Endothelial cell of umbilical vein (primary cell): ENCODE measurements at regions not wholly inside any gene's neighbourhood (a gene's known extent, or its start where the extent isn't known, plus 50 kb on each side); places are given as distances from the start of the nearest gene placed in this dataset.
A peak's percentile ranks its signal among the peaks of the same experiment; 100 is the strongest.

Experiments used
- BruUV-seq: library from RNA; stranded (reverse); fragments of 400-500 nt; replicated peaks from 2 replicates; lab custom pipeline; 2021; lab: Mats Ljungman, UMichigan
- CTCF ChIA-PET: fragments of 300-600, 350-600 bp; sonication (Branson Sonifier 250); formaldehyde crosslinking; loops from one replicate; lab custom pipeline; 2021; ENCODE audit warnings: antibody characterized with exemption, inconsistent platforms; lab: Charles Lee
- POLR2A ChIA-PET: fragments of 300-600, 350-600 bp; sonication (Branson Sonifier 250); formaldehyde crosslinking; loops from one replicate; lab custom pipeline; 2021; ENCODE audit warnings: antibody characterized with exemption, inconsistent platforms; lab: Charles Lee
- DNase-seq: peaks from one replicate; pipeline ENCODE4 v3.0.0-alpha.2; 2011; ENCODE audit warnings: low read depth, low spot score
- FAIRE-seq: peaks from 2 replicates; lab custom pipeline; 2011; peaks lifted over from hg19 to GRCh38; lab: Jason Lieb, UNC
- H2AFZ ChIP-seq: 2 replicates; pipeline ENCODE4 v1.6.0; 2012; ENCODE audit warnings: low read depth, low read length, control low read depth, inconsistent platforms
- H3K27ac ChIP-seq: 2 replicates; pipeline ENCODE4 v1.5.1; 2011; ENCODE audit warnings: low read depth, mild to moderate bottlenecking, control low read depth, low read length, moderate library complexity; ENCODE audit not compliant: insufficient read depth
- H3K27me3 ChIP-seq, 2 experiments: 2 replicates each; pipeline versions ENCODE4 v1.6.0 to v1.6.1; 2011; ENCODE audit warnings: low read length in 2 of 2, mixed read lengths in 1 of 2; ENCODE audit not compliant: control insufficient read depth in 2 of 2, insufficient read depth in 2 of 2
- H3K36me3 ChIP-seq, 2 experiments: 2 replicates in 1 of 2; 3 replicates in 1 of 2; pipeline ENCODE4 v1.5.1; 2011; ENCODE audit warnings: low read length in 2 of 2, mild to moderate bottlenecking in 1 of 2, moderate library complexity in 1 of 2; ENCODE audit not compliant: control insufficient read depth in 2 of 2, insufficient read depth in 2 of 2; ENCODE audit errors: extremely low read depth in 1 of 2
- H3K4me1 ChIP-seq: 3 replicates; pipeline ENCODE4 v1.5.1; 2011; ENCODE audit warnings: mild to moderate bottlenecking, low read length; ENCODE audit not compliant: control insufficient read depth, insufficient read depth; ENCODE audit errors: extremely low read depth
- H3K4me2 ChIP-seq: 2 replicates; pipeline ENCODE4 v1.6.1; 2011; ENCODE audit warnings: low read length, control low read depth, mixed read lengths; ENCODE audit not compliant: insufficient read depth
- H3K4me3 ChIP-seq, 3 experiments: fragments of 200-600 bp in 1 of 3; sonication (generic), shearing (Covaris generic) in 1 of 3; replicated peaks in 1 of 3; 2 replicates each; pipeline ENCODE4 v1.5.1; 2011 to 2016; ENCODE audit warnings: control low read depth in 3 of 3, low read length in 3 of 3, mild to moderate bottlenecking in 2 of 3, inconsistent platforms in 1 of 3, low read depth in 1 of 3, moderate library complexity in 1 of 3; ENCODE audit not compliant: insufficient read depth in 1 of 3
- H3K79me2 ChIP-seq: 2 replicates; pipeline ENCODE4 v1.6.0; 2012; ENCODE audit warnings: low read length, inconsistent platforms; ENCODE audit not compliant: control insufficient read depth, insufficient read depth
- H3K9ac ChIP-seq: replicated peaks from 2 replicates; pipeline ENCODE3; 2011; ENCODE audit warnings: low read length, control low read depth; ENCODE audit not compliant: insufficient read depth; ENCODE audit errors: extremely low read depth
- H3K9me1 ChIP-seq: replicated peaks from 3 replicates; pipeline ENCODE4 v1.6.0; 2011; ENCODE audit warnings: mild to moderate bottlenecking, low read length; ENCODE audit not compliant: control insufficient read depth, insufficient read depth; ENCODE audit errors: extremely low read depth
- H3K9me3 ChIP-seq: replicated peaks from 2 replicates; pipeline ENCODE4 v1.5.1; 2012; ENCODE audit warnings: low read length, inconsistent platforms; ENCODE audit not compliant: control insufficient read depth, insufficient read depth
- H4K20me1 ChIP-seq: replicated peaks from 2 replicates; pipeline ENCODE3; 2011; ENCODE audit warnings: mild to moderate bottlenecking, low read length; ENCODE audit not compliant: control insufficient read depth, insufficient read depth; ENCODE audit errors: extremely low read depth
- CTCF ChIP-seq, 2 donors: IDR thresholded peaks; 1 replicate in 1 of 2; 2 replicates in 1 of 2; pipeline ENCODE4 v1.5.1; 2011; ENCODE audit warnings: low read length in 2 of 2, mild to moderate bottlenecking in 2 of 2, moderate library complexity in 2 of 2, control low read depth in 1 of 2, inconsistent platforms in 1 of 2, low read depth in 1 of 2; ENCODE audit not compliant: insufficient read depth in 1 of 2; ENCODE audit errors: extremely low read depth in 1 of 2
- EZH2 ChIP-seq: IDR thresholded peaks from 2 replicates; pipeline ENCODE4 v1.6.1; 2012; ENCODE audit warnings: borderline replicate concordance, low read depth, mild to moderate bottlenecking, moderate library complexity, low read length, inconsistent platforms; ENCODE audit not compliant: severe bottlenecking
- FOS ChIP-seq: IDR thresholded peaks from 2 replicates; pipeline ENCODE4 v1.6.1; 2011; ENCODE audit warnings: mild to moderate bottlenecking, low read length, moderate library complexity, borderline replicate concordance; ENCODE audit not compliant: insufficient read depth
- GATA2 ChIP-seq: IDR thresholded peaks from 2 replicates; pipeline ENCODE4 v1.7.0; 2011; ENCODE audit warnings: low read depth, mild to moderate bottlenecking, moderate library complexity, mixed read lengths, low read length; ENCODE audit not compliant: insufficient read length, insufficient read depth
- JUN ChIP-seq: IDR thresholded peaks from 2 replicates; pipeline ENCODE4 v1.6.1; 2011; ENCODE audit warnings: borderline replicate concordance, low read depth; ENCODE audit not compliant: insufficient read length, insufficient read depth
- MAX ChIP-seq: IDR thresholded peaks from 2 replicates; pipeline ENCODE4 v1.6.1; 2011; ENCODE audit not compliant: insufficient read depth, insufficient read length
- MYC ChIP-seq: IDR thresholded peaks from one replicate; pipeline ENCODE4 v1.6.1; 2011; ENCODE audit warnings: mild to moderate bottlenecking, low read depth, low read length
- POLR2A ChIP-seq: IDR thresholded peaks from 2 replicates; pipeline ENCODE4 v1.6.1; 2012; ENCODE audit warnings: low read depth, mild to moderate bottlenecking, control low read depth, low read length
- POLR2AphosphoS5 ChIP-seq: IDR thresholded peaks from 2 replicates; pipeline ENCODE4 v1.6.1; 2012; ENCODE audit warnings: low read depth, mild to moderate bottlenecking, control low read depth, low read length, moderate library complexity; ENCODE audit not compliant: insufficient read depth
- dilution Hi-C: fragments of 300-500 bp; cut with MboI; formaldehyde crosslinking; loops from one replicate; pipeline ENCODE4 v1.15.0; 2019; ENCODE audit warnings: low sequenced_read_pairs; ENCODE audit not compliant: extremely low pct_ligation_motif_present
- intact Hi-C: fragments of 100-400 bp; cut with micrococcal nuclease; formaldehyde crosslinking; loops from one replicate; pipeline ENCODE4 v1.10.0; 2022

DNA sequence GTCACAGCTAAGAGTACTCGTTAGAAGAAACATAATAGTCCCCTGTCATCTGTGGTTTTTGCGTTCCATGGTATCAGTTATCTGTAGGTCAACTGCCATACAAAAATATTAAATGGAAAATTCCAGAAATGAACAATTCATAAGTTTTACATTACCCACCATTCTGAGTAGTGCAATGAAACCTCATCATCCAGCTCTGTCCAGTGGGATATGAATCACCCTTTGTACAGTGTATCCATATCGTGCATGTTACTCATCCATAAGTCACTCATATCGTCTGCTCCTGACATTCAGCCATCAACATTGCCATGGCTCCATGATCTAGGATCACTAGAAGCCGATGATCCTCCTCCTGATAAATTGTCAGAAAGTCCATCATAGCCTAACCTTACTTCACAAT is 174.9 kb upstream of the C11orf87 start:
- FAIRE-seq: no peak
- DNase-seq: no peak
- Histone ChIP-seq H3K9me3 (no peaks in the 10 kb centered on the region), H3K4me3 (no peak overlapping the region), H3K27ac (no peak overlapping the region), H3K9me1 (no peaks in the 10 kb centered on the region), H3K4me2 (no peak overlapping the region), H3K9ac (no peak overlapping the region), H3K27me3 (no peaks in the 10 kb centered on the region), H3K4me1 (no peaks in the 10 kb centered on the region), H3K36me3 (no peaks in the 10 kb centered on the region), H2AFZ (no peak overlapping the region), H3K79me2 (no peaks in the 10 kb centered on the region), H4K20me1 (no peaks in the 10 kb centered on the region)
- intact Hi-C loops: no loop called here
- CTCF ChIA-PET: no interaction called here
- dilution Hi-C loops: no loop called here
- POLR2A ChIA-PET: no interaction called here
- no TSS peak for BruUV-seq
- TF ChIP-seq JUN (no peak), POLR2AphosphoS5 (no peak), FOS (peak; percentile 40), MAX (no peak), CTCF (IDR thresholded peaks at IDR 0.05; ENCODE audit: extremely low read depth in 1 of 2, insufficient read depth in 1 of 2, low read depth in 1 of 2, low read length in 2 of 2) (no peak)

DNA sequence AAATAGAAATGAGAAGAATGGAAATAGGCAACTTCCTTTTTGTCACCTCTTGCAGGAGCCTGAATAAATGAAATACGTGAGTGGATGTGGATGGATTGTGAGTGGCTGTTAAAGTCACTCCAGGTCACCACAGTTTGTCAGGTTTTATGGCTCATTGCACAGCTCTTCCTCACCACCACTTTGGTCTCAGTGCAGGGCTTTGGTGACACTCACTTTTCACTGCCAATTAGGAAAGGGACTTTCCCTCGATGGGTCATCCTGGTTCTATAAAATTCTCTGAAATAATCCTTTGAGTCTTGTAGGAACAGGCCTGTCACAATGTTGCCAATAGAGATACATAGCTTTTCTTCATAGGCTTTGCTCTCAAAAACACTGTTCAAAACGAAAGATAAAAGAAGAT is 172.4 kb upstream of the C11orf87 start:
- Histone ChIP-seq H2AFZ (no peak overlapping the region), H3K4me3 (no peak overlapping the region), H3K9me3 (no peaks in the 10 kb centered on the region), H3K4me1 (no peaks in the 10 kb centered on the region), H3K4me2 (no peak overlapping the region), H3K79me2 (no peaks in the 10 kb centered on the region), H3K9me1 (no peaks in the 10 kb centered on the region), H3K9ac (no peak overlapping the region), H3K27me3 (no peaks in the 10 kb centered on the region), H3K36me3 (no peaks in the 10 kb centered on the region), H4K20me1 (no peaks in the 10 kb centered on the region), H3K27ac (no peak overlapping the region)
- no peak for FAIRE-seq
- ChIA-PET POLR2A (no interaction called here), CTCF (no interaction called here)
- TF ChIP-seq MYC (no peak), EZH2 (no peak), CTCF (IDR thresholded peaks at IDR 0.05; ENCODE audit: extremely low read depth in 1 of 2, insufficient read depth in 1 of 2, low read depth in 1 of 2, low read length in 2 of 2) (no peak), JUN (no peak), FOS (no peak), GATA2 (no peak), POLR2A (no peak)
- no peak for DNase-seq
- intact Hi-C loops (no loop called here), dilution Hi-C loops (no loop called here)
- no TSS peak for BruUV-seq
